ENCODE measurements at regions not wholly inside any gene's neighbourhood (a gene's known extent, or its start where the extent isn't known, plus 50 kb on each side); places are given as distances from the start of the nearest gene placed in this dataset.

DNA sequence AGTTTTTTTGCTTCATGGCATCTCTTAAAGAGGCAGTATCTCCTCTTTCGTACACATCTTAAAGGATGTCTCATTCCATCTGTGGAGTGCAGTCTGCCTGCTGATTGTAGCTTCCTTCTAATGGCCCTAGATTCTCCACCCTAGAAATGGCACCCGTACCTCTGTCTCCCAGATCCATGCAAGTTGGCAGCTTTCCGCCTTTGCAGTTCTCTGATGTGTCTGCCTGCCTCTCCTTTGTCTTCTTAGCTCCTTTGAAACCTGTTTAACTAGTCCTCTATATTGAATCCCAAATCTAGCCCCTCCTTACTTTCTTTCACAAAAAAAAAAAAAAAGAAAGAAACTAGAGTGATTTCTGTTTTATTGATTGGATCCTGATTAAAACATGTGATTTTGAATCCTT is 1025.0 kb downstream of the ZPLD1 start:
- no peak for TF ChIP-seq CTCF (IDR thresholded peaks at IDR 0.05; ENCODE audit: low read depth, low read length)
- TF ChIP-seq POLR2A (IDR thresholded peaks at IDR 0.05; ENCODE audit: extremely low read depth, insufficient read length): no peak

Measured in NB4 (cell line).